CD4-positive, alpha-beta T cell treated with Interleukin-2 at 100 ng/mL for 4 hours (primary cell): ENCODE measurements at regions not wholly inside any gene's neighbourhood (a gene's known extent, or its start where the extent isn't known, plus 50 kb on each side); places are given as distances from the start of the nearest gene placed in this dataset.
A peak's percentile ranks its signal among the peaks of the same experiment; 100 is the strongest.

ENCODE experiments used
- DNase-seq: peaks from one replicate; pipeline ENCODE4 v3.0.0-alpha.2; 2020; ENCODE audit warnings: low spot score

- DNase-seq: no peak
Observed at GRCh38 chr6:225907-226306, 66.4 kb upstream of the DUSP22 start.

- DNase-seq: no peak
Observed at GRCh38 chr6:226516-227073, 65.7 kb upstream of the DUSP22 start.

GRCh38 chr6:227074-227782 lies 65.1 kb upstream of the DUSP22 start:
- DNase-seq: no peak

- DNase-seq: no peak
Observed at GRCh38 chr6:227812-228338, 64.4 kb upstream of the DUSP22 start.

GRCh38 chr6:228881-229651 lies 63.2 kb upstream of the DUSP22 start:
- no peak for DNase-seq

GRCh38 chr6:231779-232178 lies 60.5 kb upstream of the DUSP22 start:
- DNase-seq: no peak

GRCh38 chr6:232982-233640 lies 59.2 kb upstream of the DUSP22 start:
- DNase-seq: no peak

GRCh38 chr6:234706-235372 lies 57.4 kb upstream of the DUSP22 start:
- DNase-seq: no peak

- DNase-seq: peak; percentile 69
Observed at GRCh38 chr6:235763-236360, 56.4 kb upstream of the DUSP22 start.

- DNase-seq: no peak
Observed at GRCh38 chr6:236519-236918, 55.8 kb upstream of the DUSP22 start.

- no peak for DNase-seq
Observed at GRCh38 chr6:240151-240550, 52.1 kb upstream of the DUSP22 start.

- no peak for DNase-seq
Observed at GRCh38 chr6:241336-241865, 50.9 kb upstream of the DUSP22 start.
